A549 (cell line): ENCODE measurements at regions not wholly inside any gene's neighbourhood (a gene's known extent, or its start where the extent isn't known, plus 50 kb on each side); places are given as distances from the start of the nearest gene placed in this dataset.

ENCODE experiments used
- ATAC-seq, 2 experiments: fragments of 200-7000 bp in 1 of 2; fragments of >200 bp in 1 of 2; cut with Nextera tagmentation in 1 of 2; cut with Tn5 transposase in 1 of 2; 3 replicates each; pipeline versions ENCODE4 v1.8.0 to v1.9.1; 2018 to 2020; ENCODE audit warnings: mild to moderate bottlenecking in 1 of 2, moderate library complexity in 1 of 2
- CTCF ChIA-PET: fragments of 300-600 bp; sonication (Branson Sonifier 250); formaldehyde crosslinking; extraction: SDS; loops from one replicate; lab custom pipeline; 2021; ENCODE audit warnings: antibody characterized with exemption, inconsistent platforms; lab: Yijun Ruan, JAX
- POLR2A ChIA-PET: fragments of 350-600 bp; formaldehyde crosslinking; extraction: SDS; loops from one replicate; lab custom pipeline; 2021; ENCODE audit warnings: antibody characterized with exemption, inconsistent platforms; lab: Yijun Ruan, JAX
- DNase-seq, 2 experiments: peaks; one replicate each; pipeline versions ENCODE4 v3.0.0 to v3.0.0-alpha.2; 2011 to 2016; ENCODE audit warnings: low read depth in 1 of 2, low spot score in 1 of 2
- FAIRE-seq: peaks from 2 replicates; lab custom pipeline; 2011; peaks lifted over from hg19 to GRCh38; lab: Jason Lieb, UNC
- H3K27ac ChIP-seq, 2 experiments: fragments of >200 bp; sonication (Bioruptor Twin); formaldehyde crosslinking; 3 replicates each; pipeline ENCODE4 v1.5.1; 2016 to 2017
- H3K4me1 ChIP-seq: fragments of >200 bp; sonication (Bioruptor Twin); formaldehyde crosslinking; 3 replicates; pipeline ENCODE4 v1.6.1; 2016
- H3K4me2 ChIP-seq: fragments of >200 bp; sonication (Bioruptor Twin); formaldehyde crosslinking; 3 replicates; pipeline ENCODE4 v1.6.1; 2016
- H3K4me3 ChIP-seq: fragments of >200 bp; sonication (Bioruptor Twin); formaldehyde crosslinking; 3 replicates; pipeline ENCODE4 v1.5.1; 2016
- H3K9me3 ChIP-seq: fragments of >200 bp; sonication (Bioruptor Twin); formaldehyde crosslinking; 3 replicates; pipeline ENCODE4 v1.6.1; 2016
- BHLHE40 ChIP-seq: IDR thresholded peaks from 2 replicates; pipeline ENCODE4 v1.6.1; 2012; ENCODE audit warnings: low read depth, low read length, inconsistent platforms
- CBX2 ChIP-seq: fragments of 200-600 bp; sonication (generic); IDR thresholded peaks from 2 replicates; pipeline ENCODE4 v1.6.1; 2016; ENCODE audit warnings: low read depth, mild to moderate bottlenecking, borderline replicate concordance
- CEBPB ChIP-seq, 2 experiments: fragments of >200 bp in 1 of 2; sonication (Bioruptor Twin) in 1 of 2; formaldehyde crosslinking in 1 of 2; IDR thresholded peaks; 2 replicates each; pipeline ENCODE4 v1.6.1; 2012 to 2016
- CHD4 ChIP-seq: fragments of 200-600 bp; sonication (generic); IDR thresholded peaks from 2 replicates; pipeline ENCODE4 v1.6.1; 2016; ENCODE audit warnings: antibody characterized with exemption, mild to moderate bottlenecking, borderline replicate concordance
- E2F6 ChIP-seq: IDR thresholded peaks from 2 replicates; pipeline ENCODE4 v1.6.1; 2012; ENCODE audit warnings: low read depth, borderline replicate concordance
- EP300 ChIP-seq, 2 experiments: fragments of >200 bp; sonication (Bioruptor Twin); formaldehyde crosslinking; IDR thresholded peaks; 2 replicates in 1 of 2; 3 replicates in 1 of 2; pipeline ENCODE4 v1.6.1; 2016 to 2017
- FOXS1 ChIP-seq: fragments of 250-450 bp; sonication (Bioruptor Pico); IDR thresholded peaks from 2 replicates; pipeline ENCODE4 v1.5.0; 2020; ENCODE audit warnings: mild to moderate bottlenecking, moderate library complexity
- HMGXB4 ChIP-seq: fragments of 250-450 bp; sonication (Bioruptor Pico); IDR thresholded peaks from 2 replicates; pipeline ENCODE4 v1.5.0; 2021; ENCODE audit warnings: mild to moderate bottlenecking, moderate library complexity, borderline replicate concordance
- HOXA7 ChIP-seq: fragments of 250-450 bp; sonication (Bioruptor Pico); IDR thresholded peaks from 2 replicates; pipeline ENCODE4 v1.5.0; 2020; ENCODE audit warnings: mild to moderate bottlenecking, moderate library complexity
- JUNB ChIP-seq: fragments of >200 bp; sonication (Bioruptor Twin); formaldehyde crosslinking; IDR thresholded peaks from 2 replicates; pipeline ENCODE4 v1.6.1; 2016
- MAFK ChIP-seq: fragments of 450-650 bp; IDR thresholded peaks from 2 replicates; pipeline ENCODE4 v1.6.1; 2014; ENCODE audit not compliant: partially characterized antibody
- MAZ ChIP-seq: fragments of 150-350 bp; IDR thresholded peaks from 2 replicates; pipeline ENCODE4 v1.6.1; 2014; ENCODE audit warnings: antibody characterized with exemption, low read depth, low read length, borderline replicate concordance
- NFE2L2 ChIP-seq: fragments of 150-350 bp; conservative IDR thresholded peaks from 2 replicates; pipeline ENCODE4 v1.6.1; 2014; ENCODE audit warnings: low read length
- POLR2A ChIP-seq: IDR thresholded peaks from 2 replicates; pipeline ENCODE4 v1.6.1; 2012; ENCODE audit warnings: mild to moderate bottlenecking, low read length
- RAD21 ChIP-seq, 2 experiments: fragments of >200 bp in 1 of 2; sonication (Bioruptor Twin) in 1 of 2; formaldehyde crosslinking in 1 of 2; IDR thresholded peaks in 1 of 2; conservative IDR thresholded peaks in 1 of 2; 2 replicates in 1 of 2; 3 replicates in 1 of 2; pipeline ENCODE4 v1.6.1; 2012 to 2018; ENCODE audit warnings: inconsistent platforms in 1 of 2
- RARB ChIP-seq: fragments of 250-450 bp; sonication (Bioruptor Pico); IDR thresholded peaks from 2 replicates; pipeline ENCODE4 v1.8.0; 2021; ENCODE audit warnings: mild to moderate bottlenecking, moderate library complexity
- RCOR1 ChIP-seq: fragments of 150-350 bp; IDR thresholded peaks from 2 replicates; pipeline ENCODE4 v1.6.1; 2014; ENCODE audit warnings: antibody characterized with exemption, low read length, low read depth
- SMC3 ChIP-seq: fragments of >200 bp; sonication (Bioruptor Twin); formaldehyde crosslinking; IDR thresholded peaks from 3 replicates; pipeline ENCODE4 v1.6.1; 2018; ENCODE audit warnings: inconsistent platforms
- TFCP2L1 ChIP-seq: fragments of 250-450 bp; sonication (Bioruptor Pico); IDR thresholded peaks from 2 replicates; pipeline ENCODE4 v1.5.0; 2021; ENCODE audit warnings: mild to moderate bottlenecking
- USF2 ChIP-seq: fragments of 450-650 bp; IDR thresholded peaks from 2 replicates; pipeline ENCODE4 v1.6.1; 2014; ENCODE audit warnings: antibody characterized with exemption
- ZC3H11A ChIP-seq: fragments of 450-650 bp; IDR thresholded peaks from 2 replicates; pipeline ENCODE4 v1.6.1; 2014; ENCODE audit warnings: antibody characterized with exemption, mild to moderate bottlenecking
- ZNF302 ChIP-seq: fragments of 250-450 bp; sonication (Bioruptor Pico); IDR thresholded peaks from 2 replicates; pipeline ENCODE4 v1.9.0; 2021; ENCODE audit warnings: inconsistent platforms, mild to moderate bottlenecking, moderate library complexity
- ZSCAN20 ChIP-seq: fragments of 250-450 bp; sonication (Bioruptor Pico); IDR thresholded peaks from 2 replicates; pipeline ENCODE4 v1.8.0; 2022; ENCODE audit warnings: mild to moderate bottlenecking, moderate library complexity
- WGBS: methylation state at CpG from one replicate; pipeline ENCODE4 v1.1.6; 2017; ENCODE audit errors: missing lambda C conversion rate; 5-methylcytosine and 5-hydroxymethylcytosine counted together
- TF ChIP-seq, protein P1 (sequence below): fragments of 150-350 bp; IDR thresholded peaks from 2 replicates; pipeline ENCODE4 v1.6.1; 2014; ENCODE audit warnings: low read depth, mild to moderate bottlenecking, low read length
- TF ChIP-seq, protein P2 (sequence below): IDR thresholded peaks from 2 replicates; pipeline ENCODE4 v1.6.1; 2012
- TF ChIP-seq, protein P3 (sequence below): fragments of >200 bp; sonication (Bioruptor Twin); formaldehyde crosslinking; IDR thresholded peaks from 3 replicates; pipeline ENCODE4 v1.6.1; 2016

DNA sequence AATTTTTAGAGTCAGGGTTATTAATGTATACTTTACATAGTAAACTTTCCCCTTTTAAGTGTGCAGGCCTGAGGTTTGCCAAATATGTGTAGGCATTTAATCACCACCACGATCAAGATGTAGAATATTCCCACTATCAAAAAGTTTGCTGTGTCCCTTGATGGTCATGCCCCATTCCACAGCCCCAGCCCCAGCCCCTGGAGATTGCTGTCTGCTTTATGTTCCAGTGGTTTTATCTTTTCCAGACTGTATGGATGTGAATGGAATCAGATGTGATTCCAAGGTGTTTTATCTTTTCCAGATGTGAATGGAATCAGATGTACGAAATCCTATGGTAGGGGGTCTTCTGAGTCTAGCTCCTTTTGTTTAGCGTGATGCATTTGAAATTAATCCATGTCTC is 93.1 kb upstream of the B3GAT1 start:
- no peaks in the 10 kb centered on the region for H3K4me1 ChIP-seq
- no peak overlapping the region for H3K4me3 ChIP-seq
- ATAC-seq (no peak), FAIRE-seq (no peak), DNase-seq (no peak)
- H3K9me3 ChIP-seq = no peaks in the 10 kb centered on the region
- no peak overlapping the region for H3K27ac ChIP-seq
- no peak overlapping the region for H3K4me2 ChIP-seq
- CTCF ChIA-PET = no interaction called here
- POLR2A ChIA-PET = no interaction called here
- WGBS = 0% methylated on average over 3 of the region's 3 CpGs
- TF ChIP-seq, protein P1, sequence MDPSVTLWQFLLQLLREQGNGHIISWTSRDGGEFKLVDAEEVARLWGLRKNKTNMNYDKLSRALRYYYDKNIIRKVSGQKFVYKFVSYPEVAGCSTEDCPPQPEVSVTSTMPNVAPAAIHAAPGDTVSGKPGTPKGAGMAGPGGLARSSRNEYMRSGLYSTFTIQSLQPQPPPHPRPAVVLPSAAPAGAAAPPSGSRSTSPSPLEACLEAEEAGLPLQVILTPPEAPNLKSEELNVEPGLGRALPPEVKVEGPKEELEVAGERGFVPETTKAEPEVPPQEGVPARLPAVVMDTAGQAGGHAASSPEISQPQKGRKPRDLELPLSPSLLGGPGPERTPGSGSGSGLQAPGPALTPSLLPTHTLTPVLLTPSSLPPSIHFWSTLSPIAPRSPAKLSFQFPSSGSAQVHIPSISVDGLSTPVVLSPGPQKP = no peak
- no peak for TF ChIP-seq ZSCAN20
- TF ChIP-seq NFE2L2 = no peak
- no peak for TF ChIP-seq MAFK
- TF ChIP-seq RARB = no peak
- TF ChIP-seq BHLHE40 = no peak
- no peak for TF ChIP-seq CHD4
- TF ChIP-seq CEBPB (IDR thresholded peaks at IDR 0.05) = no peak
- no peak for TF ChIP-seq USF2
- TF ChIP-seq, protein P2, sequence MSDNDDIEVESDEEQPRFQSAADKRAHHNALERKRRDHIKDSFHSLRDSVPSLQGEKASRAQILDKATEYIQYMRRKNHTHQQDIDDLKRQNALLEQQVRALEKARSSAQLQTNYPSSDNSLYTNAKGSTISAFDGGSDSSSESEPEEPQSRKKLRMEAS = no peak
- TF ChIP-seq ZNF302 (CRISPR knock-in tag) = no peak
- TF ChIP-seq CBX2 = no peak
- no peak for TF ChIP-seq RCOR1

DNA sequence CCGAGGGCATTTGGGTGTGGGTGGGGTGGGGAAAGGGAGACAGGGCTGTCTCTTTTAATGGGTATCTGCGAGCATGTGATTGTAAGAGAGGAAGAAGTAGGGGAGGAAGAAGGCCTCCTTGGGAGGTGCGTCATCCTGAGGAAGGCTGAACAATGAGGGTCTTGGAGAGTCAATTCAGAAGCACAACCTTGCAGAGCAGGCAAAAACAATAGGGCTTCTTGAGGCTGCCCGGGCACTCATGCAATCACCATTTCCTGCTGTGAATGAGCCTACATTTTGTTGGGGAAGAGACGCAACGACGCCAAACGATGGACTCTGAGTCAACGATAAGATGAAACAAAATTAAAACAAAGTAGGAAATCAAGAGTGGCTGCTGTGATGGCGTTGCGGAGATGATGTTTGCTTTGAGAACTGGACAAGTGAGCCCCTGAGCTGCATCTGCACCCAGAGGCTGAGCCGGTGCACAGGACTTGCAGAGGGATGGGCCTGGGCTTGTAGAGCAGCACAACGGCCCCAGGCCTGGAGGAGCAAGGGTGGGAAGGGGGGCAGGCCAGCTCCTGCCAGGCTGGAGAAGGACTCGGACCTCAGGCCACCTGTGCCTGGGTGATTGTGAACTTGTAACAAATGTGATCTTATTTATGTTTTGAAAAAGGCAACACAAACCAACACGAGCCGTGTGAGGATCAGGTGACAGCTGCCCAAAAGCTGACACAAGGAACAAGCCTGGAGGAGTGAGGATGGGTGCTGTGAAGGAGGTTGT is 92.3 kb upstream of the B3GAT1 start:
- no peak for TF ChIP-seq TFCP2L1 (CRISPR knock-in tag)
- TF ChIP-seq SMC3 = no peak
- no peak for TF ChIP-seq EP300 (IDR thresholded peaks at IDR 0.05)
- no peak for TF ChIP-seq HMGXB4
- no peak for TF ChIP-seq RAD21 (conservative IDR thresholded peaks at IDR 0.05 in 1 of 2, IDR thresholded peaks at IDR 0.05 in 1 of 2)
- no peak for TF ChIP-seq POLR2A
- no peak for TF ChIP-seq HOXA7 (CRISPR knock-in tag)
- TF ChIP-seq ZC3H11A = no peak
- ChIA-PET CTCF (no interaction called here), POLR2A (no interaction called here)
- WGBS = 29% methylated on average over 14 of the region's 16 CpGs
- DNase-seq (no peak), FAIRE-seq (no peak), ATAC-seq (no peak)
- H3K27ac ChIP-seq = no peak overlapping the region
- no peaks in the 10 kb centered on the region for H3K9me3 ChIP-seq
- H3K4me3 ChIP-seq = no peak overlapping the region
- no peaks in the 10 kb centered on the region for H3K4me1 ChIP-seq
- H3K4me2 ChIP-seq = no peak overlapping the region

DNA sequence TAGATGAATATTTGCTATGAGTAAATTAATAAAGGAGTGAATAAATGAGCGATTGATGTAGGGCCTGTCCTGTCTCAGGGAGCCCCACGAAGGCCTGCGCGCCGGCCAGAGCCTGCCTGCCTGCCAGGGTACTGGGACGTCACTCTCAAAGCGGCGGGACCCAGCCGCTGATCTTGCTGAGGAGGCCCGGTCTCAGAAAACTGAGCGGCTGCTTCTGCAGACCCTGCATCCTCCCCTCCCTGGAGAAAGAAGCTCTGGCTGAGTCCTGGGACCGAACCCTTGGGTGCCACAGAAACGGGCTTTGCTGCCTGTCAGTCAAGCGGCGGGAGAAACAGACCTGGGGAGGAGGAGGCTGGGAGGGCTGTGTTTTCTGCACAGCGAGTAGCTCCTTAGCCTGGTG is 91.6 kb upstream of the B3GAT1 start:
- TF ChIP-seq E2F6 = no peak
- no peak for TF ChIP-seq MAZ
- no peak for TF ChIP-seq JUNB
- no peak for TF ChIP-seq FOXS1 (CRISPR knock-in tag)
- TF ChIP-seq RCOR1 = no peak
- no peak for TF ChIP-seq POLR2A
- TF ChIP-seq, protein P3, sequence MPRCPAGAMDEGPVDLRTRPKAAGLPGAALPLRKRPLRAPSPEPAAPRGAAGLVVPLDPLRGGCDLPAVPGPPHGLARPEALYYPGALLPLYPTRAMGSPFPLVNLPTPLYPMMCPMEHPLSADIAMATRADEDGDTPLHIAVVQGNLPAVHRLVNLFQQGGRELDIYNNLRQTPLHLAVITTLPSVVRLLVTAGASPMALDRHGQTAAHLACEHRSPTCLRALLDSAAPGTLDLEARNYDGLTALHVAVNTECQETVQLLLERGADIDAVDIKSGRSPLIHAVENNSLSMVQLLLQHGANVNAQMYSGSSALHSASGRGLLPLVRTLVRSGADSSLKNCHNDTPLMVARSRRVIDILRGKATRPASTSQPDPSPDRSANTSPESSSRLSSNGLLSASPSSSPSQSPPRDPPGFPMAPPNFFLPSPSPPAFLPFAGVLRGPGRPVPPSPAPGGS = no peak
- TF ChIP-seq, all 56 proteins: peak for 0
- WGBS = 43% methylated on average over 12 of the region's 16 CpGs
- POLR2A ChIA-PET = no interaction called here

More for the DNA sequence above, 91.6 kb upstream of the B3GAT1 start:
- H3K27ac ChIP-seq = no peak overlapping the region
- ATAC-seq (no peak), DNase-seq (no peak), FAIRE-seq (no peak)
- no peaks in the 10 kb centered on the region for H3K4me1 ChIP-seq
- H3K4me2 ChIP-seq = no peak overlapping the region
- H3K9me3 ChIP-seq = no peaks in the 10 kb centered on the region
- H3K4me3 ChIP-seq = no peak overlapping the region
- CTCF ChIA-PET = no interaction called here
